A549 (cell line): ENCODE measurements at regions not wholly inside any gene's neighbourhood (a gene's known extent, or its start where the extent isn't known, plus 50 kb on each side); places are given as distances from the start of the nearest gene placed in this dataset.

Experiments
- ATAC-seq, 2 experiments: fragments of 200-7000 bp in 1 of 2; fragments of >200 bp in 1 of 2; cut with Nextera tagmentation in 1 of 2; cut with Tn5 transposase in 1 of 2; 3 replicates each; pipeline versions ENCODE4 v1.8.0 to v1.9.1; 2018 to 2020; ENCODE audit warnings: mild to moderate bottlenecking in 1 of 2, moderate library complexity in 1 of 2
- CTCF ChIA-PET: fragments of 300-600 bp; sonication (Branson Sonifier 250); formaldehyde crosslinking; extraction: SDS; loops from one replicate; lab custom pipeline; 2021; ENCODE audit warnings: antibody characterized with exemption, inconsistent platforms; lab: Yijun Ruan, JAX
- POLR2A ChIA-PET: fragments of 350-600 bp; formaldehyde crosslinking; extraction: SDS; loops from one replicate; lab custom pipeline; 2021; ENCODE audit warnings: antibody characterized with exemption, inconsistent platforms; lab: Yijun Ruan, JAX
- DNase-seq, 2 experiments: peaks; one replicate each; pipeline versions ENCODE4 v3.0.0 to v3.0.0-alpha.2; 2011 to 2016; ENCODE audit warnings: low read depth in 1 of 2, low spot score in 1 of 2
- FAIRE-seq: peaks from 2 replicates; lab custom pipeline; 2011; peaks lifted over from hg19 to GRCh38; lab: Jason Lieb, UNC
- H3K27ac ChIP-seq, 2 experiments: fragments of >200 bp; sonication (Bioruptor Twin); formaldehyde crosslinking; 3 replicates each; pipeline ENCODE4 v1.5.1; 2016 to 2017
- H3K4me1 ChIP-seq: fragments of >200 bp; sonication (Bioruptor Twin); formaldehyde crosslinking; 3 replicates; pipeline ENCODE4 v1.6.1; 2016
- H3K4me2 ChIP-seq: fragments of >200 bp; sonication (Bioruptor Twin); formaldehyde crosslinking; 3 replicates; pipeline ENCODE4 v1.6.1; 2016
- H3K4me3 ChIP-seq: fragments of >200 bp; sonication (Bioruptor Twin); formaldehyde crosslinking; 3 replicates; pipeline ENCODE4 v1.5.1; 2016
- H3K9me3 ChIP-seq: fragments of >200 bp; sonication (Bioruptor Twin); formaldehyde crosslinking; 3 replicates; pipeline ENCODE4 v1.6.1; 2016
- CEBPB ChIP-seq, 2 experiments: fragments of >200 bp in 1 of 2; sonication (Bioruptor Twin) in 1 of 2; formaldehyde crosslinking in 1 of 2; IDR thresholded peaks; 2 replicates each; pipeline ENCODE4 v1.6.1; 2012 to 2016
- EHF ChIP-seq: fragments of 250-450 bp; sonication (Bioruptor Pico); IDR thresholded peaks from 2 replicates; pipeline ENCODE4 v1.5.0; 2020; ENCODE audit warnings: mild to moderate bottlenecking
- ESRRA ChIP-seq: fragments of 150-350 bp; IDR thresholded peaks from 2 replicates; pipeline ENCODE4 v1.6.1; 2014; ENCODE audit warnings: mild to moderate bottlenecking, low read length, borderline replicate concordance
- HDAC2 ChIP-seq: fragments of 200-600 bp; sonication (generic); IDR thresholded peaks from 2 replicates; pipeline ENCODE4 v1.6.1; 2016
- KDM1A ChIP-seq: fragments of 200-600 bp; sonication (generic); IDR thresholded peaks from 2 replicates; pipeline ENCODE4 v1.6.1; 2016; ENCODE audit warnings: low read depth, mild to moderate bottlenecking
- NR3C1 ChIP-seq: fragments of >200 bp; sonication (Bioruptor Twin); formaldehyde crosslinking; IDR thresholded peaks from 3 replicates; pipeline ENCODE4 v1.6.1; 2017
- RAD21 ChIP-seq, 2 experiments: fragments of >200 bp in 1 of 2; sonication (Bioruptor Twin) in 1 of 2; formaldehyde crosslinking in 1 of 2; IDR thresholded peaks in 1 of 2; conservative IDR thresholded peaks in 1 of 2; 2 replicates in 1 of 2; 3 replicates in 1 of 2; pipeline ENCODE4 v1.6.1; 2012 to 2018; ENCODE audit warnings: inconsistent platforms in 1 of 2
- ZNF302 ChIP-seq: fragments of 250-450 bp; sonication (Bioruptor Pico); IDR thresholded peaks from 2 replicates; pipeline ENCODE4 v1.9.0; 2021; ENCODE audit warnings: inconsistent platforms, mild to moderate bottlenecking, moderate library complexity
- WGBS: methylation state at CpG from one replicate; pipeline ENCODE4 v1.1.6; 2017; ENCODE audit errors: missing lambda C conversion rate; 5-methylcytosine and 5-hydroxymethylcytosine counted together
- TF ChIP-seq, protein P1 (sequence below): IDR thresholded peaks from 2 replicates; pipeline ENCODE4 v1.6.1; 2012
- TF ChIP-seq, protein P2 (sequence below): fragments of >200 bp; sonication (Bioruptor Twin); formaldehyde crosslinking; IDR thresholded peaks from 3 replicates; pipeline ENCODE4 v1.6.1; 2016
- TF ChIP-seq, protein P3 (sequence below): fragments of >200 bp; sonication (Bioruptor Twin); formaldehyde crosslinking; IDR thresholded peaks from 3 replicates; pipeline ENCODE4 v1.5.1; 2016
- TF ChIP-seq, protein P4 (sequence below): IDR thresholded peaks from 2 replicates; pipeline ENCODE4 v1.6.1; 2012
- TF ChIP-seq, protein P5 (sequence below): fragments of 200-600 bp; sonication (generic); IDR thresholded peaks from 2 replicates; pipeline ENCODE4 v1.6.1; 2016; ENCODE audit warnings: antibody characterized with exemption, mild to moderate bottlenecking, moderate library complexity

DNA sequence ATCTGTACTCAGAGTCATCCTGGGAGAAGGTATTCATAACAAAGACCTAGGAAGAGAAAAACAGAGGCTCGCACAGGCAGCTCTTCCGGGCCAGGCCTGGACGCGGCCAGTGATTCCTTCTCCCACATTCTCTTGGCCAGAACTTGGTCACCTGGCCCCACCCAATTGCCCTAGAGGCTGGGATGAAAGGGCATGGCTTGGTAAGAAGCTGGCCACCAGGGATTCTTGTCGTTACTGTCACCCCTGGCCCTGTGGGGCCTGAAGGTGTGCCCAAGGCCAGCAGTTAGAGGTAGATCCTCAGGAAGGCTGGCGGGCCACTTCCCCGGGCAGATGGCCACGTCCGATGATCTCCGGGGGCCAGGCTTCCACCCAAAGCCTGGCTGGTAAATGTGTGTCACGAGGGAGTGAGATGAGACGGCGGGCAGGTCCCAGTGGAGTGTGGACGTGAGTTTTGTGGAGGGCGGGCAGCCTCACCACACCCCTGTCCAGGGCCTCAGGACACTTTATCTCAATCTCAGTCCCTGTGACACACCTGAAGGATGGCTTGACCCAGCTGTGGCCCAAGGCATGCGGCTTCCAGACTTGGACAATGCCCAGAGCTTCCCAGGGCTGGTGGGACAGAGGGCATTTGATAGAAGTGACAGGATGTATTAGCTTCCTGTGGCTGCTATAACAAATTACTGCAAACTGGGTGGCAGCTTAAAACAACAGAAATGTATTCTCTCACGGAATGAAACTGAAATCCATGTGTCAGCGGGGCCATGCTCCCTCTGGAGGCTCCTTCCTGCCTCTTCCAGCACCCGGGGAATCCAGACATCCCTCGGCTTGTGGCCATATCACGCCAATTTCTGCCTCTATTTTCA lies 66.3 kb upstream of the GSE1 start:
- no peak for FAIRE-seq
- ChIA-PET POLR2A (interaction anchor here (0.6 kb wide), 1 partner anchor 14 kb away, joined by 3 read pairs; no protein-coding TSS in a partner anchor), CTCF (interaction anchor here (0.7 to 3.7 kb wide), 18 partner anchors 8 to 794 kb away, joined by 3 to 25 read pairs (median 3); no protein-coding TSS in a partner anchor)
- H3K4me2 ChIP-seq = no peak overlapping the region
- ATAC-seq = no peak
- H3K9me3 ChIP-seq = no peaks in the 10 kb centered on the region
- H3K27ac ChIP-seq = peak overlapping the region in 1 of 2 experiments; percentile 41; a peak in 2 of 6 replicates
- H3K4me3 ChIP-seq = no peak overlapping the region
- WGBS = 87% methylated on average over 18 of the region's 21 CpGs
- DNase-seq = no peak
- no peaks in the 10 kb centered on the region for H3K4me1 ChIP-seq
- TF ChIP-seq, protein P1, sequence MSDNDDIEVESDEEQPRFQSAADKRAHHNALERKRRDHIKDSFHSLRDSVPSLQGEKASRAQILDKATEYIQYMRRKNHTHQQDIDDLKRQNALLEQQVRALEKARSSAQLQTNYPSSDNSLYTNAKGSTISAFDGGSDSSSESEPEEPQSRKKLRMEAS = no peak
- TF ChIP-seq RAD21 (conservative IDR thresholded peaks at IDR 0.05 in 1 of 2, IDR thresholded peaks at IDR 0.05 in 1 of 2) (peak in 1 of 2 experiments; percentile 12; a peak in 1 of 5 replicates), ESRRA (no peak), KDM1A (no peak), CEBPB (IDR thresholded peaks at IDR 0.05) (no peak), NR3C1 (no peak), ZNF302 (CRISPR knock-in tag) (no peak), EHF (CRISPR knock-in tag) (no peak)
- TF ChIP-seq, protein P2, sequence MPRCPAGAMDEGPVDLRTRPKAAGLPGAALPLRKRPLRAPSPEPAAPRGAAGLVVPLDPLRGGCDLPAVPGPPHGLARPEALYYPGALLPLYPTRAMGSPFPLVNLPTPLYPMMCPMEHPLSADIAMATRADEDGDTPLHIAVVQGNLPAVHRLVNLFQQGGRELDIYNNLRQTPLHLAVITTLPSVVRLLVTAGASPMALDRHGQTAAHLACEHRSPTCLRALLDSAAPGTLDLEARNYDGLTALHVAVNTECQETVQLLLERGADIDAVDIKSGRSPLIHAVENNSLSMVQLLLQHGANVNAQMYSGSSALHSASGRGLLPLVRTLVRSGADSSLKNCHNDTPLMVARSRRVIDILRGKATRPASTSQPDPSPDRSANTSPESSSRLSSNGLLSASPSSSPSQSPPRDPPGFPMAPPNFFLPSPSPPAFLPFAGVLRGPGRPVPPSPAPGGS = no peak
- TF ChIP-seq, protein P3, sequence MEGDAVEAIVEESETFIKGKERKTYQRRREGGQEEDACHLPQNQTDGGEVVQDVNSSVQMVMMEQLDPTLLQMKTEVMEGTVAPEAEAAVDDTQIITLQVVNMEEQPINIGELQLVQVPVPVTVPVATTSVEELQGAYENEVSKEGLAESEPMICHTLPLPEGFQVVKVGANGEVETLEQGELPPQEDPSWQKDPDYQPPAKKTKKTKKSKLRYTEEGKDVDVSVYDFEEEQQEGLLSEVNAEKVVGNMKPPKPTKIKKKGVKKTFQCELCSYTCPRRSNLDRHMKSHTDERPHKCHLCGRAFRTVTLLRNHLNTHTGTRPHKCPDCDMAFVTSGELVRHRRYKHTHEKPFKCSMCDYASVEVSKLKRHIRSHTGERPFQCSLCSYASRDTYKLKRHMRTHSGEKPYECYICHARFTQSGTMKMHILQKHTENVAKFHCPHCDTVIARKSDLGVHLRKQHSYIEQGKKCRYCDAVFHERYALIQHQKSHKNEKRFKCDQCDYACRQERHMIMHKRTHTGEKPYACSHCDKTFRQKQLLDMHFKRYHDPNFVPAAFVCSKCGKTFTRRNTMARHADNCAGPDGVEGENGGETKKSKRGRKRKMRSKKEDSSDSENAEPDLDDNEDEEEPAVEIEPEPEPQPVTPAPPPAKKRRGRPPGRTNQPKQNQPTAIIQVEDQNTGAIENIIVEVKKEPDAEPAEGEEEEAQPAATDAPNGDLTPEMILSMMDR = peak; percentile 12; the same call in 1 of the 3 replicates
- TF ChIP-seq, protein P4, sequence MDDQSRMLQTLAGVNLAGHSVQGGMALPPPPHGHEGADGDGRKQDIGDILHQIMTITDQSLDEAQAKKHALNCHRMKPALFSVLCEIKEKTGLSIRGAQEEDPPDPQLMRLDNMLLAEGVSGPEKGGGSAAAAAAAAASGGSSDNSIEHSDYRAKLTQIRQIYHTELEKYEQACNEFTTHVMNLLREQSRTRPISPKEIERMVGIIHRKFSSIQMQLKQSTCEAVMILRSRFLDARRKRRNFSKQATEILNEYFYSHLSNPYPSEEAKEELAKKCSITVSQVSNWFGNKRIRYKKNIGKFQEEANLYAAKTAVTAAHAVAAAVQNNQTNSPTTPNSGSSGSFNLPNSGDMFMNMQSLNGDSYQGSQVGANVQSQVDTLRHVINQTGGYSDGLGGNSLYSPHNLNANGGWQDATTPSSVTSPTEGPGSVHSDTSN = no peak
- TF ChIP-seq, all 56 proteins: peak for 2

DNA sequence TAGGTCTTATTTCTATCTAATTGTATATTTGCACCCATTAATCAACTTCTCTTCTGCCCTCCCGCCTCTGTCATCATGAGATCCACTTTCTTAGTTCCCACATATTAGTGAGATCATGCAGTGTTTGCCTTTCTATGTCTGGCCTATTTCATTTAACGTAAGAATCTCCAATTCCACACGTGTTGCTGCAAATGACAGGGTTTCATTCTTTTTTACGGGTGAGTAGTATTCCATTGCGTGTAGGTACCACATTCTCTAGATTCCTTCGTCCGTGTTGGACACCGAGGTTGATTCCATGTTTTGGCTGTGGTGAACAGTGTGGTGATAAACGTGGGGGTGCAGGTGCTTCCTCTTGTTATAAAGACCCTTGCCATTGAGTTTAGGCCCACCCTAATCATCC lies 64.7 kb upstream of the GSE1 start:
- WGBS = 85% methylated on average over 9 of the region's 9 CpGs
- FAIRE-seq = no peak
- CTCF ChIA-PET = interaction anchor here (0.8 to 7.6 kb wide), 5 partner anchors 9 to 128 kb away, joined by 3 to 46 read pairs (median 5); no protein-coding TSS in a partner anchor

More for the DNA sequence above, 64.7 kb upstream of the GSE1 start:
- Histone ChIP-seq H3K9me3 (no peaks in the 10 kb centered on the region), H3K27ac (no peak overlapping the region), H3K4me3 (no peak overlapping the region), H3K4me1 (peaks cover 5% of the 10 kb centered on the region; the same call in 1 of the 3 replicates), H3K4me2 (no peak overlapping the region)
- ATAC-seq (no peak), DNase-seq (no peak)
- TF ChIP-seq, protein P4 = no peak
- TF ChIP-seq, protein P5, sequence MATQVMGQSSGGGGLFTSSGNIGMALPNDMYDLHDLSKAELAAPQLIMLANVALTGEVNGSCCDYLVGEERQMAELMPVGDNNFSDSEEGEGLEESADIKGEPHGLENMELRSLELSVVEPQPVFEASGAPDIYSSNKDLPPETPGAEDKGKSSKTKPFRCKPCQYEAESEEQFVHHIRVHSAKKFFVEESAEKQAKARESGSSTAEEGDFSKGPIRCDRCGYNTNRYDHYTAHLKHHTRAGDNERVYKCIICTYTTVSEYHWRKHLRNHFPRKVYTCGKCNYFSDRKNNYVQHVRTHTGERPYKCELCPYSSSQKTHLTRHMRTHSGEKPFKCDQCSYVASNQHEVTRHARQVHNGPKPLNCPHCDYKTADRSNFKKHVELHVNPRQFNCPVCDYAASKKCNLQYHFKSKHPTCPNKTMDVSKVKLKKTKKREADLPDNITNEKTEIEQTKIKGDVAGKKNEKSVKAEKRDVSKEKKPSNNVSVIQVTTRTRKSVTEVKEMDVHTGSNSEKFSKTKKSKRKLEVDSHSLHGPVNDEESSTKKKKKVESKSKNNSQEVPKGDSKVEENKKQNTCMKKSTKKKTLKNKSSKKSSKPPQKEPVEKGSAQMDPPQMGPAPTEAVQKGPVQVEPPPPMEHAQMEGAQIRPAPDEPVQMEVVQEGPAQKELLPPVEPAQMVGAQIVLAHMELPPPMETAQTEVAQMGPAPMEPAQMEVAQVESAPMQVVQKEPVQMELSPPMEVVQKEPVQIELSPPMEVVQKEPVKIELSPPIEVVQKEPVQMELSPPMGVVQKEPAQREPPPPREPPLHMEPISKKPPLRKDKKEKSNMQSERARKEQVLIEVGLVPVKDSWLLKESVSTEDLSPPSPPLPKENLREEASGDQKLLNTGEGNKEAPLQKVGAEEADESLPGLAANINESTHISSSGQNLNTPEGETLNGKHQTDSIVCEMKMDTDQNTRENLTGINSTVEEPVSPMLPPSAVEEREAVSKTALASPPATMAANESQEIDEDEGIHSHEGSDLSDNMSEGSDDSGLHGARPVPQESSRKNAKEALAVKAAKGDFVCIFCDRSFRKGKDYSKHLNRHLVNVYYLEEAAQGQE = no peak
- TF ChIP-seq HDAC2 = no peak
- POLR2A ChIA-PET = no interaction called here
